HepG2 (cell line): ENCODE measurements at regions not wholly inside any gene's neighbourhood (a gene's known extent, or its start where the extent isn't known, plus 50 kb on each side); places are given as distances from the start of the nearest gene placed in this dataset.

ENCODE experiments used
- ATAC-seq: fragments of 200-7000 bp; cut with Tn5 transposase; 3 replicates; pipeline ENCODE4 v1.9.1; 2020; ENCODE audit warnings: mild to moderate bottlenecking, moderate library complexity
- BruUV-seq: library from RNA; stranded (reverse); fragments of 400-500 nt; replicated peaks from 2 replicates; lab custom pipeline; 2021; lab: Mats Ljungman, UMichigan
- CTCF ChIA-PET: fragments of 300-600 bp; formaldehyde crosslinking; extraction: SDS; loops from one replicate; lab custom pipeline; 2021; ENCODE audit warnings: low total read pairs, inconsistent platforms, low intra/inter-chr PET ratio; lab: Yijun Ruan, JAX
- POLR2A ChIA-PET: fragments of 350-600 bp; sonication (Branson Sonifier 250); formaldehyde crosslinking; loops from one replicate; lab custom pipeline; 2020; ENCODE audit warnings: antibody characterized with exemption, inconsistent platforms; lab: Yijun Ruan, JAX
- DNase-seq: peaks from one replicate; pipeline ENCODE4 v3.0.0-alpha.2; 2015; ENCODE audit warnings: low spot score
- FAIRE-seq: peaks from 3 replicates; lab custom pipeline; 2011; peaks lifted over from hg19 to GRCh38; lab: Jason Lieb, UNC
- H2AFZ ChIP-seq: one replicate; pipeline ENCODE4 v1.6.1; 2011; ENCODE audit warnings: low read length, inconsistent platforms
- H3K27ac ChIP-seq: fragments of 300-600 bp; 3 replicates; pipeline ENCODE4 v1.8.0; 2011; ENCODE audit warnings: mixed run types, mild to moderate bottlenecking, mixed read lengths, low read length, inconsistent platforms; ENCODE audit not compliant: insufficient read depth; ENCODE audit errors: extremely low read length
- H3K27me3 ChIP-seq, 2 experiments: fragments of 200-600 bp in 1 of 2; 2 replicates in 1 of 2; 3 replicates in 1 of 2; pipeline versions ENCODE4 v1.6.0 to v1.8.0; 2011; ENCODE audit warnings: low read length in 2 of 2, mild to moderate bottlenecking in 2 of 2, moderate library complexity in 2 of 2, inconsistent platforms in 1 of 2; ENCODE audit not compliant: insufficient read depth in 2 of 2, control insufficient read depth in 1 of 2
- H3K36me3 ChIP-seq, 2 experiments: fragments of 200-600 bp in 1 of 2; replicated peaks in 1 of 2; 2 replicates in 1 of 2; 3 replicates in 1 of 2; pipeline versions ENCODE4 v1.5.1 to v1.8.0; 2011; ENCODE audit warnings: low read length in 2 of 2, inconsistent platforms in 1 of 2; ENCODE audit not compliant: insufficient read depth in 2 of 2, control insufficient read depth in 1 of 2
- H3K4me1 ChIP-seq: 2 replicates; pipeline ENCODE4 v1.5.1; 2012; ENCODE audit warnings: low read length, inconsistent platforms; ENCODE audit not compliant: insufficient read depth
- H3K4me2 ChIP-seq: 2 replicates; pipeline ENCODE4 v1.6.0; 2011; ENCODE audit warnings: low read depth, low read length, inconsistent platforms
- H3K4me3 ChIP-seq, 3 experiments: fragments of 200-600 bp in 1 of 3; sonication (generic), shearing (Covaris generic) in 1 of 3; replicated peaks in 1 of 3; 2 replicates each; pipeline ENCODE4 v1.5.1; 2011 to 2016; ENCODE audit warnings: low read length in 3 of 3, inconsistent platforms in 2 of 3, low read depth in 2 of 3, mild to moderate bottlenecking in 2 of 3, control low read depth in 1 of 3, mixed read lengths in 1 of 3; ENCODE audit not compliant: insufficient read depth in 1 of 3
- H3K79me2 ChIP-seq: one replicate; pipeline ENCODE4 v1.6.1; 2011; ENCODE audit warnings: low read length, inconsistent platforms; ENCODE audit not compliant: insufficient read depth
- H3K9ac ChIP-seq: 2 replicates; pipeline ENCODE4 v1.6.0; 2011; ENCODE audit warnings: mild to moderate bottlenecking, low read depth, low read length, inconsistent platforms; ENCODE audit not compliant: insufficient read depth
- H3K9me3 ChIP-seq: 2 replicates; pipeline ENCODE4 v1.5.1; 2012; ENCODE audit warnings: mild to moderate bottlenecking, low read length
- H4K20me1 ChIP-seq: 2 replicates; pipeline ENCODE4 v1.6.0; 2011; ENCODE audit warnings: inconsistent platforms, mild to moderate bottlenecking, low read length, moderate library complexity; ENCODE audit not compliant: insufficient read depth
- ELF4 ChIP-seq: sonication (generic); formaldehyde crosslinking; IDR thresholded peaks from 2 replicates; pipeline ENCODE4 v1.5.0; 2020; ENCODE audit warnings: missing genetic modification reagents, mild to moderate bottlenecking, moderate library complexity, borderline replicate concordance
- FIP1L1 ChIP-seq: fragments of 200-400 bp; formaldehyde crosslinking; IDR thresholded peaks from 2 replicates; pipeline ENCODE4 v1.6.1; 2018; ENCODE audit warnings: low read depth, mild to moderate bottlenecking, low read length, moderate library complexity, borderline replicate concordance; ENCODE audit not compliant: insufficient read depth
- HIC2 ChIP-seq: sonication (generic); formaldehyde crosslinking; IDR thresholded peaks from 2 replicates; pipeline ENCODE4 v1.9.0; 2022; ENCODE audit warnings: low read depth, missing genetic modification reagents
- KDM2A ChIP-seq: sonication (generic); formaldehyde crosslinking; IDR thresholded peaks from 2 replicates; pipeline ENCODE4 v1.4.0; 2020; ENCODE audit warnings: low read depth, missing genetic modification reagents, borderline replicate concordance
- MBD4 ChIP-seq: IDR thresholded peaks from 2 replicates; pipeline ENCODE4 v1.6.1; 2012; ENCODE audit warnings: low read length, inconsistent platforms, borderline replicate concordance
- NCOA1 ChIP-seq: sonication (generic); formaldehyde crosslinking; IDR thresholded peaks from 2 replicates; pipeline ENCODE4 v1.9.0; 2021; ENCODE audit warnings: missing genetic modification reagents
- SALL1 ChIP-seq: sonication (generic); formaldehyde crosslinking; IDR thresholded peaks from 2 replicates; pipeline ENCODE4 v1.8.0; 2022; ENCODE audit warnings: mild to moderate bottlenecking, missing genetic modification reagents
- SATB2 ChIP-seq: sonication (generic); formaldehyde crosslinking; IDR thresholded peaks from 2 replicates; pipeline ENCODE4 v1.5.0; 2020; ENCODE audit warnings: missing genetic modification reagents
- SKIL ChIP-seq: sonication (generic); formaldehyde crosslinking; IDR thresholded peaks from 2 replicates; pipeline ENCODE4 v1.8.0; 2022; ENCODE audit warnings: missing genetic modification reagents, mild to moderate bottlenecking, moderate library complexity, borderline replicate concordance
- ZNF616 ChIP-seq: sonication (generic); formaldehyde crosslinking; IDR thresholded peaks from 2 replicates; pipeline ENCODE4 v1.5.0; 2020; ENCODE audit warnings: low read depth, mild to moderate bottlenecking, missing genetic modification reagents
- WGBS: methylation state at CpG from one replicate; pipeline ENCODE4 v1.1.6; 2017; ENCODE audit warnings: low lambda C conversion rate; 5-methylcytosine and 5-hydroxymethylcytosine counted together
- in situ Hi-C: cut with HindIII; loops from 2 replicates; pipeline ENCODE4 v1.10.0; 2017; ENCODE audit warnings: low pct_unique_long_range_greater_than_20kb; ENCODE audit not compliant: extremely low pct_ligation_motif_present
- intact Hi-C: fragments of 100-400 bp; cut with micrococcal nuclease; formaldehyde crosslinking; loops from one replicate; pipeline ENCODE4 v1.10.0; 2022; ENCODE audit not compliant: unreplicated experiment

- Histone ChIP-seq H3K27me3 (peaks cover 0 to 6% of the 10 kb centered on the region in 2 experiments; a peak in 1 of 5 replicates), H3K36me3 (no peaks in the 10 kb centered on the region), H3K9me3 (no peaks in the 10 kb centered on the region), H2AFZ (no peak overlapping the region), H3K4me2 (no peak overlapping the region), H3K27ac (no peak overlapping the region), H3K9ac (no peak overlapping the region), H4K20me1 (no peaks in the 10 kb centered on the region), H3K79me2 (no peaks in the 10 kb centered on the region), H3K4me3 (no peak overlapping the region), H3K4me1 (peaks cover 38% of the 10 kb centered on the region)
- 44% methylated on average over 3 of the region's 3 CpGs for WGBS
- POLR2A ChIA-PET = no interaction called here
- TF ChIP-seq HIC2 = no peak
- TF ChIP-seq ZNF616 = no peak
- no peak for TF ChIP-seq SALL1
- TF ChIP-seq ELF4 (CRISPR knock-in tag) = no peak
- no peak for TF ChIP-seq NCOA1 (CRISPR knock-in tag)
- no peak for TF ChIP-seq MBD4
- TF ChIP-seq KDM2A (CRISPR knock-in tag) = no peak
- TF ChIP-seq SATB2 (CRISPR knock-in tag) = no peak
- no peak for TF ChIP-seq FIP1L1
- no peak for TF ChIP-seq SKIL (CRISPR knock-in tag)
- in situ Hi-C loops (loop anchor here (5.0 to 10.0 kb wide), 2 partner anchors 196 to 798 kb away; no protein-coding TSS in a partner anchor), intact Hi-C loops (loop anchor here (10.0 kb wide), 1 partner anchor 798 kb away; no protein-coding TSS in a partner anchor)
- FAIRE-seq (no peak), ATAC-seq (no peak), DNase-seq (no peak)
- BruUV-seq = no TSS peak
- CTCF ChIA-PET = no interaction called here
Observed at GRCh38 chr1:227432981-227433380, 114.7 kb upstream of the CDC42BPA start.
